HUDEP-2 (cell line): ENCODE measurements at regions not wholly inside any gene's neighbourhood (a gene's known extent, or its start where the extent isn't known, plus 50 kb on each side); places are given as distances from the start of the nearest gene placed in this dataset.
A peak's percentile ranks its signal among the peaks of the same experiment; 100 is the strongest.
"Not testable (repeated sequence)": the region's sequence is repeated elsewhere in the genome, so short reads cannot be mapped to it uniquely, and the experiment has no call there.

Source experiments
- DNase-seq, 76 experiments: peaks; one replicate each; lab custom pipeline; 2025; ENCODE audit not compliant: unreplicated experiment in 76 of 76; lab: John Stamatoyannopoulos, UW

DNA sequence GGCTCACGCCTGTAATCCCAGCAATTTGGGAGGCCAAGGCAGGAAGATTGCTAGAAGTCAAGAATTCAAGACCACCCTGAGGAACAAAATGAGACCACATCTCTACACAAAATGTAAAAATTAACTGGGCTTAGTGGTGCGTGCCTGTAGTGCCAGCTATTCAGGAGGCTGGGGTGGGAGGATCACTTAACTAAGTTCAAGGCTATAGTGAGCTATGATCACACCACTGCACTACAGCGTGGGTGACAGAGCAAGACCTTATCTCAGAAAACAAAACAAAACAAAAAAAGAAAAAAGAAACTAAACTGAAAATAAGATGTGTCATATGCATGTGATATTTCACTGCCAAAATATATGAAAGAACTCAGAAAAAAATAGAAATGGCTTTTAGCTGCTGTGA is 243.3 kb upstream of the CCDC54 start:
- peak in 4 of 76 experiments; percentile 1 to 13 (median 4) for DNase-seq

DNA sequence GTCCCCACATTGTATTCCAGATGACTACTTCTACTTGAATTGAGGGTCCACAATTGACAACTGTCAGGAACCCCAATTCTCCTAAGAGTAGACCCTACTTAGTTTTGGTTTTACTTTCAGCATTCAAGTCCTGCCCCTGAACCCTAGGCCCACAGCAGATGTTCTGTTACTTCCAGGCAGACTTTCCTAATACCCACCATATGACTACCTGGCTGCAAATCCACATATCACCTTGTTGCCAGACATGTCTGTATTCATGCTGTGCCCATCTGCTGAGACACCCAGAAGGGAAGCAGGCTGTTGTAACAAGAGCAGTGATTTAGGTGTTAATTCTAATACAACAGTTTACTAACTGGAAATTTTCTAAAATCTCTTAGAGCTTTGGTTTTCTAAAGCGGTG is 235.1 kb upstream of the CCDC54 start:
- no peak for DNase-seq

- DNase-seq: no peak
These were observed 234.3 kb upstream of the CCDC54 start for GRCh38 chr3:107142786-107143575.

DNA sequence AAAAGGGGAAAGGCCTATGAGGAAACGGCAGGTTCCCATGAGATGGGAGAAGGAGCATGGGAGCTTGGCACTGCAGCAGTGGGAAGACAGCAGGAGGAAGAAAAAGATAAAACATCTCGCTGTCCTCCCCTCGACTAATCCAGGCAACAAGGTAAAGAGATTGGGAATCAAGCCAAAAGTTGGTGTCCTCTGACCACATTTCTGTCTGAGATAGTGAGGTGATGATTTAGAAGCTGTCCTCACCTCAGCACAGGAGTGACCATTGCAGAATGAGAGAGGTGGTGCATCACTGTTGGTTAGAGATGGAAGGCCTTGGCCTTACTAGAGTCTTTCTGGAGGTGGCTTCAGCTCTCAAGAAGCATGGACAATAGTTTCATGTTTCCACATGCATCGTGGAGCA is 226.6 kb upstream of the CCDC54 start:
- DNase-seq: no peak

DNA sequence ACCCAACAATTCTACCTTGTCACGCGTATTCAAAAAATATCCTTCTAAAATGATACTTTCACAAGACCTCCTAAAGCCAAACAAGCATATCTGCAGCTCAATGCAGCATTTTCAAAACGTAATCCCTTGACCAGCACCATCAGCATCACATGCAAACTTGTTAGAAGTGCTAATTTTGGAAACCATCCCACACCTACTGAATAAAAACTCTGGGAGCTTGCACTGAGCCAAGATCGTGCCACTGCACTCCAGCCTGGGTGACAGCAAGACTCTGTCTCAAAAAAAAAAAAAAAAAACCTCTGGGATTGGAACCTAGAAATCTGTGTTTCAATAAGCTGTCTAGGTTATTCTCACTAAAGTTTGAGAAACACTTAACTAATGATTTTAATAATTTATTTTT is 223.3 kb upstream of the CCDC54 start:
- DNase-seq: no peak

DNA sequence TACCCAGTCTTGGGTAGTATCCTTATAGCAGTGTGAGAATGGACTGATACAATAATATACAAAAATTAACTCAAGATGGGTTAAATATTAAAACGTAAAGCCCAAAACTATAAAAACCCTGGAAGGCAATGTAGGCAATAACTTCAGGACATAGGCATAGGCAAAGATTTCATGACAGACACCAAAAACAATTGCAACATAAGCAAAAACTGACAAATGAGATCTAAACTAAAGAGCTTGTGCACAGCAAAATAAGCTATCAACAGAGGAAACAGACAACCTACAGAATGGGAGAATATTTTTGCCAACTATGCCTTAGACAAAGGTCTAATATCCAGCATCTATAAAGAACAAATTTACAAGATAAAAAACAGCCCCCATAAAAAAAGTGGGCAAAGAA is 204.8 kb upstream of the CCDC54 start:
- DNase-seq: no peak

GRCh38 chr3:107184375-107184774 is 192.9 kb upstream of the CCDC54 start:
- no peak for DNase-seq

- DNase-seq: no peak
These were observed 189.0 kb upstream of the CCDC54 start for GRCh38 chr3:107188262-107188661.

DNA sequence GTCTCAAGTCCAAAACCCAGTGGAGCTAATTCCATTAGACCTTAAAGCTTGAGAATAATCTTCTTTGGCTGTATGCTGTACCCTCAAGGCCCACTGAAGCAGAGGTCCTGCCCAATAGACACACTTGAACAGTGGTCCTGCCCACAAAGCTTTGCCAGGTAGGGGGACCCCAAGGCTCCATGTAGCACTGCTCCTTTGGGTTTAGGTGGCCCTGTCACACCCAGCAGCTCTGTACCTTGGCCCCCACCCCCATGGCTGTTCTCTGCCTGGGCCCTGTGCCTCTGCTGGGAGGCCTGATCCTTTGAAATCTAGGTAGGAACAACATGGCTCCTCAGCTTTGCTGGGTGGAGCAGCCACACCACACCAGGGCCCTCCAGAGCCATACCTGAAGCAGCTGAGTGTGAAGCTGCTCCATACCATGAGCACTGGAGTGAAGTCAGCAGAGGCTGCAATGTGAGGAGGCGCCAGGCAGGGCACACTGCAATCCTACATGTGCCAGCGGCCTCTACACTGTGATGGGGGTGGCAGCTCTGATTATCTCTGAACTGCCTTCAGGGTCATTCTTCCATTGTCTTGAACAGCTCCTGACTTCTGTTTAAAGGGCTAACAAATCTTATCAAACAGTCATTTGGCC is 188.0 kb upstream of the CCDC54 start:
- DNase-seq: no peak

DNA sequence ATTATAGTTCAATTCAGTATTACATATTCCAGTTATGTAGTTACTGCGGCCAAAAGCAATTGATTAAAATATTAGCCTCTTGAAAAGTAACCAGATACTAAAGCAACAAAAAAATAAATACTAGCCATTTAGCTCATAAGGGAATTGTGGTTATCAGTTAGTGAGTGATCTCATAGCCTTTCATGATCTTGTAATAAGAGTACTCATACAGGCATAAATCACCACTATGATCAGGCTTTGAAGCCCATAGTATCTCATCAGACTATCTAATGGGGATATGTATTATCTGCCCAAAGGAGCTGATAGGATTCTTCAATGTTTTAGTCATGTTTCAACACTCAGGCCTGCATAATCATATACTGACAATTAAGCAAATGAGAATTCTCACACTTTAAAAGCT is 184.1 kb upstream of the CCDC54 start:
- no peak for DNase-seq

GRCh38 chr3:107198581-107199181 is 178.6 kb upstream of the CCDC54 start:
- DNase-seq: no peak

GRCh38 chr3:107201146-107201545 is 176.1 kb upstream of the CCDC54 start:
- no peak for DNase-seq

- DNase-seq: not testable (repeated sequence)
These were observed 174.4 kb upstream of the CCDC54 start for GRCh38 chr3:107202885-107203284.

DNA sequence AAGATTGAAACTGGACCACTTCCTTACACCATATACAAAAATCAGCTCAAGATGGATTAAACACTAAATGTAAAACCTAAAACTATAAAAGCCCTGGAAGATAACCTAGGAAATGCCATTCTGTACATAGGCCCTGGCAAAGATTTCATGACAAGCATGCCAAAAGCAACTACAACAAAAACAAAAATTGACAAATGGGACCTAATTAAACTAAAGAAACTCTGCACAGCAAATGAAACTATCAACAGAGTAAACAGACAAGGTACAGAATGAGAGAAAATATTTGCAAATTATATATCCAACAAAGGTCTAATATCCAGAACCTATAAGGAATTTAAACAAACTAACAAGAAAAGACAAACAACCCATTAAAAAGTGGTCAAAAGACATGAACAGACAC is 173.1 kb upstream of the CCDC54 start:
- no peak for DNase-seq

- DNase-seq: no peak
These were observed 171.9 kb upstream of the CCDC54 start for GRCh38 chr3:107205358-107205757.

- DNase-seq: peak in 19 of 76 experiments; percentile 0 to 51 (median 20)
These were observed 171.1 kb upstream of the CCDC54 start for GRCh38 chr3:107206141-107206540.

GRCh38 chr3:107206945-107207344 is 170.3 kb upstream of the CCDC54 start:
- no peak for DNase-seq

DNA sequence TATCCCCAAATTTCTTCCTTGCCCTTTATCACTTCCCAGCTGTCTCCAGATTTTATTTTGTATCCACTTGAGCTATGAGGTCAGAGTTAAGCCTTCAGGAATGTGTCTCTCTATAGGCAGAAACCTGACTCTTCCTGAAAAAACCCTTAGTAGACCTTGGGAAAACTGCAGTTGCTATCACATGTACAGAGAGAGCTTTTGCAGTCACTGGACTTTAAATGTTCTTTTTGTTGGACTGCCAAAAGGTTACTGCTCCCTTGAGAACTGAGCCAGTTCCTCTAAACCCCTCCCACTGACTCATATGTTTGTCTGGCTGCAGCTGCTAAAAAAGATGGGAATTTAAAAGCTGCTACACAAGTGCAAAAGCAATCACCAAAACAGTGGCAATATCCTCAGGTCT is 169.1 kb upstream of the CCDC54 start:
- DNase-seq: no peak

DNA sequence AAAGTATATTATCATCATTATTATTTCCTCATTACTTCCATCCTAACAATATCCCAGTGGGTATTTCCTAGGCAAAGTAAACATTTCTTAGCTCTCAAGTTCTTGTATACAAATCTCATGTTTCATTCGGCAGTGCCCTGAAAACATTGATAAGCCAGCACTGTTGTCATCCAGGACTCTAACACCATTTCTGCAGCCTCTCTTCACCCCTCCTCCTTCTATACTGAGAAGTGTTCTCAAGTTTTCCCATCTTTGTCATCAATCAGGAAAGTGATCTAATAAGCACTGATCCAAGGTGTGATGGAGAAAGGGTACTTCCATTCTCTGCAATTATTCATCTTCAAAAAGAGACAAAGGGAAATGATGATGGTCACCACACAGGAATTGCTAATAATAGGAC is 168.4 kb upstream of the CCDC54 start:
- DNase-seq: no peak

GRCh38 chr3:107209302-107209990 is 167.8 kb upstream of the CCDC54 start:
- no peak for DNase-seq

- DNase-seq: no peak
These were observed 165.6 kb upstream of the CCDC54 start for GRCh38 chr3:107211608-107212007.
